HG03342 (cell line): ENCODE measurements at regions not wholly inside any gene's neighbourhood (a gene's known extent, or its start where the extent isn't known, plus 50 kb on each side); places are given as distances from the start of the nearest gene placed in this dataset.

Experiments
- ATAC-seq: cut with Tn5 transposase; IDR thresholded peaks from one replicate; pipeline ENCODE4 v1.9.1; 2021; ENCODE audit warnings: mild to moderate bottlenecking, moderate library complexity; ENCODE audit not compliant: unreplicated experiment

DNA sequence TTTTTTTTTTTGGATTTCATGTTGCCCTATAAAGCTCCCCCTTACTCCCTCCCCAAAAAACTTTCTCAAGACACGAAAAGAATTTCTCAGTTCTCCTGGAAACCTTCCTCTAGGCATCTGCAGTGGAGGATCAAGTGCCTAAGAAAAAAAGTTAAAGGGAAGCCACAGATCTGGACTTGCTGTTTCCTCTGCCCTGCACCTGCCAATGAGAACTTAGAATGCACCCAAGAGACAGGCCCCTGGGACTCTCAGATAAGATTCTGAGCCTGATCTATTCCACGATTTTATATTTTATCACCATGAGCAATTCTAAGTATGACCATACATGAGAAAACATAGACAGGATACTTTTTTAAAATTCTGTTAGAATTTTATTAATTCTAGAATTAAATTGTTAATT, 728.9 kb downstream of the BCL11B start:
- ATAC-seq = no peak

- ATAC-seq = no peak
These were observed 727.8 kb downstream of the BCL11B start for GRCh38 chr14:98544174-98544573.

DNA sequence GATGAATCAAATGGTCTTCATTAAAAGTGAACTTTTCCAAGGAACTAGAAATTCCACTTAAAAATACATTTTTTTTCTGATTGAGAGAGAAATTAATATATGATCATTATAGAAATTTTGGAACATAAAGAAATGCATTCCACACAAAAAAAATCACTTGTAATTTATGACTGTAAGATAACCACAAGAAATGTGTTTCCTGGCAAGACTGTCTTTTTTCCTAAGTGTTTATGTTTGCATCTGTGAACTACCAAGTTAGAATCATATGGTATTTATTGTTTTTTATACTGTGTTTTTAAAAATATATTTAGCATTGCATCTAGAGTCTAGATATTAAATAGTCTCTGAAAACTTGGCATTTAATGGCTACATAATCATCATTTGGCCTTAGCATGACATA, 726.8 kb downstream of the BCL11B start:
- no peak for ATAC-seq

DNA sequence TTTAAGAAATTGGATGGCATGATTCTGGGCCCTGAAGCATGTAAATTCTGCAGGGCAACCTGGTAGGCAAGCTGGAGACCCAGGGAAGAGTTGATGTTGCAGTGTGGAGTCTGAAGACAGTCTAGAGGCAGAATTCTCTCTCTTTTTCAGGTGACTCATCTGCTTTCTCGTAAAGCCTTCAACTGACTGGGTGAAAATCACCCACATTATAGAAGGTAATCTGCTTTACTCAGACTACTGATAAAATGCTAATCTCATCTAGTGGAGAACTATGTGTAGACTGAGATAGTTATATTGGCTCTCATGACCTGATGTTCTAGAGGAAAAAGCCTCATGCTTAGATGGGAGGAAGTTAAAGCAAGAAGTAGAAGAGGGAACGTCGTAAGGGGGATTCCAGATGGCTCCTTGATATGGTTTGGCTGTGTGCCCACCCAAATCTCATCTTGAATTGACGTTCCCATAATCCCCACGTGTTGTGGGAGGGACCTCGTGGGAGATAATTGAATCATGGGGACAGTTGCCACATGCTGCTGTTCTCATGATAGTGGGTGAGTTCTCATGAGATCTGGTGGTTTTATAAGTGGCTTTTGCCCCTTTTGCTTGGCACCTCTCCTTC, 723.8 kb downstream of the BCL11B start:
- ATAC-seq = no peak

- ATAC-seq = no peak
These were observed 721.0 kb downstream of the BCL11B start for GRCh38 chr14:98551028-98551427.

DNA sequence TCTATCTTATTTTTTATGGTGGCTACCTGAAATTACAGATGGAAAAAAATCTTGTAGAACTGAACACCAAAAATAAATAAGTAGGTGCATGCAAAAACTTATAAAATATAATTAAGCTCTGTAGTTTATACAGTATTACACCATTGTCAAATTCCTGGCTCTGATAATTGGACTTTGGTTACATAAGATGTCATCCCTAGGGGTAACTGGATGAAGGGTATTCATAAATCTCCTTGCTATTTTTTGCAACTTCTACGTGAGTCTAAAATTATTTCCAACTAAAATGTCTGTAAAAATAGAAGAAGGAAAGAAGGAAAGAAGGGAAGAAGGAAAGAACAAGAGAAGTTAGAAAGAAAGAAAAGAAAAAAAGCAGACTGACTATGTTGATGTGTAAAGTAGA, 716.6 kb downstream of the BCL11B start:
- no peak for ATAC-seq

GRCh38 chr14:98564006-98564405, 708.0 kb downstream of the BCL11B start:
- ATAC-seq = no peak

DNA sequence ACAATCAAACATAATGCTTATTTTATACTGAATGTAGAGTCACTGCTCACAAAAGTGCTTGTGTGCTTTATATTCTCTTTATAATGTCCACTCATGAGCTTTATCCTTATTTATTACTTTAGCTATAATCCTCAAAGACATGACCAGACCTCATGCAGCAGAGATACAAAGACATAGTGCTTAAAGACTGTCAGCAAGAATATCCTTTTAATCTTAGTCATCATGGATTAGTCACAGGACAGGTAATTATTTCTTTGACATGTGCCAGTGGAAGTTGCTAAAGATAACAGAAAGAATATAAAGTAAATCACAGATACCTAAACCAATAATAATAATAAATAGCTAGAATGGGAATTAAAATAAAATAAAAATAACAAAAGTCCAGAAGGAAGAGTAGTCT, 707.5 kb downstream of the BCL11B start:
- no peak for ATAC-seq

DNA sequence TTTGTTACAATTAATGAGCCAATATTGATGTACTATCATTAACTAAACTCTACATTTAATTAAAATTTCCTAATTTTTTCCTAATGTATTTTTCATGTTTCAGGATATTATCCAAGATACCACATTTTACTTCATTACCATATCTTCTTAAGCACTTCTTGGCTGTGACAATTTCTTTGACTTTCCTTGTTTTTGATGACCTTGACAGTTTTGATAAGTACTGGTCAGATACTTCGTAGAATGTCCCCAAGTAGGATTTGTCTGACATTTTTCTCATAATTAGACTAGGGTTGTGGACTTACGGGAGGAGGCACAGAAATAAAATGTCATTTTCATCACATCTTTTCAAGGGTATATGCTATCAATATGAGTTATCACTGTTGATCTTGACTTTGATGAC, 700.9 kb downstream of the BCL11B start:
- no peak for ATAC-seq

DNA sequence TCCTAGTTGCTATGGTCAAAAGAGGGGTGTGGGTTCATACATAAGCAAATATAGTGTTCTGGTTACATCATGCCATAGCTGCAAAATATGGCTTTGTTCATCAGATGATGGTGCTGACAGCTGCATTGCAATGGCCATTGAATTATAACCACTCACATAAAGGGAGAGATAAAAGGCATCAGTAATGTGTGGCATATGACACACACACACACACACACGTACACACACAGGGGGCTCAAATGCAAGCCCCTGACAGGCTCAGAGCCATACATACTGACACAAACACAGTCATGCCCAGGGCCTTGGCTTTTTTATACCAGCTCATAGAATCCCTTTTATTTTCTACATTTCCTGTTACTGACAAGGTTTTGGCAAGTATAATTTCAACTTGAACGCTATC, 698.9 kb downstream of the BCL11B start:
- ATAC-seq = no peak

DNA sequence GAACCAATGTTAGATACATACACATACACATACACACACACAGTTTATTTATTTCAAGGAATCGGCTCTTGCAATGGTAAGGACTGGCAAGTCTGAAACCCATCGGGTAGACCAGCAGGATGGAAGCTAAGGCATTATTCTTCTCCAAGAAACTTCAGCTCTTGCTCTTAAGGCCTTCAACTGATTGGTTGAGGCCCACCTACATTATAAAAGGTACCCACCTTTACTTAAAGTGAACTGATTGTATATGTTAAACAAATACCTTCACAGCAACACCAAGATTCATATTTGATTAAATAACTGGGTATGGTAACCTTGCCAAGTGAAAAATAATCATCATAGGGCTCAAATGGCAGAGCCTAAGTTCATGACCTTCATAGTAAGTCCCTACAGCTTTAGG, 695.5 kb downstream of the BCL11B start:
- no peak for ATAC-seq

DNA sequence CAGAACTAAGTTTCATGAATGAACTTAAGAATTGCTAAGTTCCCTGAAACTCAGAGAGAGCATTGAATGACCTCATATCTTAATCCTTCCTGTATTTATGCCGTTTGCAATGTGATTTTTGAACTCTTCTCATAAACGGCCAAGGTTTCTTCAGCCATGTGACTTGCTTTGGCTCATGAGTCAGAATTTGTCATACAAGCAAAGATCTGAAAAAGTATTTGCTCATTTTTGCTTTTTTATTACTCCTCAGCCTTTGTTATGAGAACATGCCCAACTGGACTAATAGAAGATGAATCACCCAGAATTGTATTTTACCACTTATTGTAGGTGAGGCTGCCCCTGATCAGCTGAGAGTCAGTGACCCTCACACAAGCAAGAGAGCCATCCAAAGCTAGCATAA, 693.8 kb downstream of the BCL11B start:
- no peak for ATAC-seq

DNA sequence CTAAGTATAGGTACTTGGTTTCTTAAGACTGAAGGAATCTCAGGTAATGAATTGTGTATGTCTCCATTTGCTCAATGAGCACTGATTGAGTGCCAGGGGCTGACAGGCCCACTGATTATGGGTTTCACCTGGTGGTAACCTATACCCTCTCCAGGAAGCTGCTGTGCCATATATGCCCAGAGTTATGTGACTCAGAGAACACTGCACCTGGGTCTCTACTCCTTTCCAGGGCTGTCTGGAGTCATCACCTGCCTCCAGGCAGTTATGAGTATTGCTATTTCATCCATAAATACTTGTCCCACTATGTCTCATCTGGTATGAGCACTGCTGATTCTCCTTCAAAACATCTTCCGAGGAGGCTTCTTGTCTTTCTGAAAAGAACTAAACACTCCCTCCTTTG, 692.9 kb downstream of the BCL11B start:
- no peak for ATAC-seq

GRCh38 chr14:98580131-98580678, 691.8 kb downstream of the BCL11B start:
- no peak for ATAC-seq

- ATAC-seq = no peak
These were observed 689.7 kb downstream of the BCL11B start for GRCh38 chr14:98582276-98582675.

DNA sequence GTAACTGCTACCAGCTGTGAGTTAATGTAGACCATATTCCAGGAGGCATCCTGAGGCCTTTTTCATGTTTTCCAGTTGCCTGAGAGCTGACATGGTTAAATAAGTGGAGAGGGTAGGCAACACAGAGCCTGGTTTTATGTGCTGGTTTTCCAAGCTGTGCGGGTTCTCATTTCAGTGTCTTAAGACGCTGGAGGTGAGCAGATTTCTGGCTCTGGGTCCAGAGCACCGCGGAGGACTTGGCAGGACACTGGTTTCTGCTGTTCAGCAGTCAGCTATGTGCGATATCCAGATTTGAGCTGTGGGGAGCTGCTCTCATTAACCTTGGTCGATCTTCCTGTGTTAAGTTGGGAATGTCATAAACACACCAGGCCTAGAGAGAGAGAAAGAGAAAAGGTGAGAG, 680.8 kb downstream of the BCL11B start:
- ATAC-seq = no peak

DNA sequence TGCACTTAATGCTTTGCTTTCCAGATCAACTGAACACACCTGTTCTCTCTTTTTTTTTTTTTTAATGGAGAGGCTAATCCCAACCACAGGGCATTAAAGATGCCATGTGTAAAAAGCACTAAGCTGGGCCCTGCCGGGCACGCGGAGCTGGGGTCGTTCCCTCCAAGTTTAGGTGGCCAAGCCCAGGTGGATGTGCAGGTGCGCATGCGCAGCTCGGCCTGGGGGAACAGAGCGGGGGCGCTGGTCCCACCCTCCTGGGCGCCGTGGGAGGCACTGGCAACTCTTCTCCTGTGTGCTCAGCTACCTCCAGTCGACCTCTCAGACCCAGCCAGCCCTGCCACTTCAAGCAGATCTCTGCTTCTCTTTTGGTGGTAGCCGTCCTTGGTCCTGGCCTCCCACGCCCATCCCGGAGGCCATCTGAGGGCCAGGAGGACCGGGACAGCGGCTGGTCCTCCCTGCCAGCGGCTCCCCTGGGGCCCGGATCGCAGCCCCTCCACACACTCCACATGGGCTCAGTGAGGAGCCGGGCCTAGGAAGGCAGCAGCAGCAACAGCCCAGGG, 679.3 kb downstream of the BCL11B start:
- no peak for ATAC-seq

DNA sequence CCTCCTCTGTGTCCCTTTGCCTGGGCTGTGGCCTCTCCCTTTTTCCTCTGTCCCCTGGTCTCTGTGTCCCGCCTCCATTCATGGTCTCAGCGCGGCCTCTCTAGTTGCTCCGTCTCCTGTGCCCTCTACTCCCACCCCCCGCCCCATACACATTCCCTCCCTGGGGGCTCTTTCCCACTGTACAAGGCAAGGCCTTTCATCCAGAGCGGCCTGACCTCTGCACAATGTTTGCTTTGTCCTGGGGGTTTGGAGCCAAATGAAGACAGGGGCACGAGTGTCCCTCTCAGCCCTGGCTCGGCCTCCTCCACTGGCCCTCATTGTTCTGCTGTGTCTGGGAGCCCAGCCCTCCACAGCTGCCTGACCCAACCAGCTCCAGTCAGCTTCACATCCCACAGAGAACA, 678.6 kb downstream of the BCL11B start:
- ATAC-seq = no peak

GRCh38 chr14:98594156-98594555, 677.8 kb downstream of the BCL11B start:
- ATAC-seq = no peak

- ATAC-seq = no peak
These were observed 673.4 kb downstream of the BCL11B start for GRCh38 chr14:98598576-98598975.

DNA sequence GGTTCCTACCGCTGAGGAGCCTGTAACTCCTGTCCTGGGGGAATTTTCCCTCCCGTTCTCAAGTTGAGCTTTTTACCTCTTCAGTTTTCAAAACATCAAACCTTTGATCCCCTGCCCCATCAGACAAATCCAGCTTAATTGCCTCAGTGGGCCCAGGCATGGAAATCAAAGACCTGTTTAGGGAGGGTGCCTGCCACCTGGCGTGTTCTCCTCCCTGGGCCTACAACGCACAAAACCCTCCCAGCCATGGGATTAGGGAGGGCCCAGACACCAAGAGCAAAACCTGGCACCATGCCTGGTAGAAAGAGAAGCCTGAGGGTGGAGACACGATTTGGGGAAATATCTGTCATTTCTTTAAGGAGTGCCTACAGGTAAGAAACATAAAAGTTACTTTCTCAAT, 672.9 kb downstream of the BCL11B start:
- no peak for ATAC-seq

- no peak for ATAC-seq
These were observed 669.0 kb downstream of the BCL11B start for GRCh38 chr14:98602983-98603382.

- ATAC-seq = no peak
These were observed 667.0 kb downstream of the BCL11B start for GRCh38 chr14:98605043-98605442.
